GM12878 (cell line): ENCODE measurements at regions not wholly inside any gene's neighbourhood (a gene's known extent, or its start where the extent isn't known, plus 50 kb on each side); places are given as distances from the start of the nearest gene placed in this dataset.

ENCODE experiments used
- ATAC-seq: fragments of 200-7000 bp; cut with Tn5 transposase; 3 replicates; pipeline ENCODE4 v1.9.1; 2020; ENCODE audit warnings: mild to moderate bottlenecking, moderate library complexity
- BruUV-seq: library from RNA; stranded (reverse); fragments of 400-500 nt; replicated peaks from 2 replicates; lab custom pipeline; 2021; lab: Mats Ljungman, UMichigan
- CTCF ChIA-PET: fragments of 300-600 bp; sonication (Branson Sonifier 250); formaldehyde crosslinking; extraction: SDS; loops from one replicate; lab custom pipeline; 2021; ENCODE audit warnings: inconsistent platforms; lab: Yijun Ruan, JAX
- POLR2A ChIA-PET: fragments of 350-600 bp; formaldehyde crosslinking; extraction: SDS; loops from one replicate; lab custom pipeline; 2021; ENCODE audit warnings: inconsistent platforms; lab: Charles Lee
- RAD21 ChIA-PET: fragments of 300-600 bp; sonication (Branson Sonifier 250); formaldehyde crosslinking; loops from one replicate; lab custom pipeline; 2023; ENCODE audit warnings: antibody characterized with exemption; ENCODE audit not compliant: unreplicated experiment; lab: Charles Lee
- SMC1A ChIA-PET: fragments of 300-600 bp; sonication (Branson Sonifier 250); formaldehyde crosslinking; loops from one replicate; lab custom pipeline; 2023; ENCODE audit not compliant: unreplicated experiment, uncharacterized antibody; lab: Charles Lee
- DNase-seq: peaks from one replicate; pipeline ENCODE4 v3.0.0-alpha.2; 2011; ENCODE audit warnings: low read depth, low spot score
- FAIRE-seq: peaks from 3 replicates; lab custom pipeline; 2011; peaks lifted over from hg19 to GRCh38; lab: Jason Lieb, UNC
- H2AFZ ChIP-seq: 2 replicates; pipeline ENCODE4 v1.6.0; 2011; ENCODE audit warnings: low read depth, low read length, control low read depth; ENCODE audit not compliant: control insufficient read depth
- H3K27ac ChIP-seq: 2 replicates; pipeline ENCODE4 v1.5.1; 2011; ENCODE audit warnings: control low read depth; ENCODE audit not compliant: control insufficient read depth, insufficient read depth
- H3K27me3 ChIP-seq, 2 experiments: replicated peaks in 1 of 2; 2 replicates each; pipeline versions ENCODE4 v1.6.0 to v1.6.1; 2011; ENCODE audit warnings: low read length in 1 of 2; ENCODE audit not compliant: control insufficient read depth in 2 of 2, insufficient read depth in 2 of 2
- H3K36me3 ChIP-seq, 2 experiments: 2 replicates each; pipeline ENCODE4 v1.5.1; 2011; ENCODE audit warnings: low read length in 1 of 2; ENCODE audit not compliant: control insufficient read depth in 2 of 2, insufficient read depth in 2 of 2
- H3K4me1 ChIP-seq: 2 replicates; pipeline ENCODE4 v1.6.1; 2011; ENCODE audit warnings: mild to moderate bottlenecking, low read length, moderate library complexity, mixed read lengths; ENCODE audit not compliant: control insufficient read depth, insufficient read depth
- H3K4me2 ChIP-seq: 2 replicates; pipeline ENCODE4 v1.6.0; 2011; ENCODE audit warnings: control low read depth; ENCODE audit not compliant: control insufficient read depth, insufficient read depth
- H3K4me3 ChIP-seq: fragments of 200-600 bp; sonication (generic); 2 replicates; pipeline ENCODE4 v1.5.1; 2016
- H3K79me2 ChIP-seq: 2 replicates; pipeline ENCODE4 v1.6.0; 2011; ENCODE audit warnings: low read length; ENCODE audit not compliant: control insufficient read depth, insufficient read depth
- H3K9ac ChIP-seq: 2 replicates; pipeline ENCODE4 v1.8.0; 2011; ENCODE audit warnings: low read length, control low read depth, mixed read lengths; ENCODE audit not compliant: control insufficient read depth, insufficient read depth
- H3K9me3 ChIP-seq: replicated peaks from 3 replicates; pipeline ENCODE4 v1.5.1; 2011; ENCODE audit warnings: mild to moderate bottlenecking, low read length; ENCODE audit not compliant: control insufficient read depth, insufficient read depth
- H4K20me1 ChIP-seq: 2 replicates; pipeline ENCODE4 v1.6.0; 2011; ENCODE audit not compliant: control insufficient read depth, insufficient read depth
- EZH2 ChIP-seq: IDR thresholded peaks from 2 replicates; pipeline ENCODE4 v1.6.1; 2012; ENCODE audit warnings: low read depth, mild to moderate bottlenecking, control low read depth, inconsistent platforms, low read length, borderline replicate concordance; ENCODE audit not compliant: control insufficient read depth
- HCFC1 ChIP-seq: fragments of 150-350 bp; IDR thresholded peaks from 2 replicates; pipeline ENCODE4 v1.6.1; 2014; ENCODE audit warnings: low read length
- HDAC6 ChIP-seq: fragments of 200-600 bp; sonication (generic); IDR thresholded peaks from one replicate; pipeline ENCODE4 v1.8.0; 2017; ENCODE audit warnings: antibody characterized with exemption; ENCODE audit not compliant: unreplicated experiment
- IRF5 ChIP-seq: fragments of 450-650 bp; IDR thresholded peaks from 2 replicates; pipeline ENCODE4 v1.6.1; 2017; ENCODE audit warnings: borderline replicate concordance
- MTA2 ChIP-seq: fragments of 450-650 bp; IDR thresholded peaks from 2 replicates; pipeline ENCODE4 v1.6.1; 2016; ENCODE audit warnings: low read depth, mild to moderate bottlenecking, moderate library complexity
- MTA3 ChIP-seq: IDR thresholded peaks from 2 replicates; pipeline ENCODE4 v1.6.1; 2012; ENCODE audit warnings: low read length, inconsistent platforms, borderline replicate concordance
- MXI1 ChIP-seq: fragments of 150-350 bp; IDR thresholded peaks from 2 replicates; pipeline ENCODE4 v1.6.1; 2011; ENCODE audit warnings: low read depth, mild to moderate bottlenecking, inconsistent platforms, low read length, improper control_type of control experiment
- NR2F1 ChIP-seq: fragments of 450-650 bp; conservative IDR thresholded peaks from 2 replicates; pipeline ENCODE4 v1.6.1; 2017; ENCODE audit warnings: mild to moderate bottlenecking
- PAX5 ChIP-seq: IDR thresholded peaks from 2 replicates; pipeline ENCODE4 v1.6.1; 2011; ENCODE audit warnings: low read depth, low read length, borderline replicate concordance
- RAD51 ChIP-seq: fragments of 450-650 bp; IDR thresholded peaks from 2 replicates; pipeline ENCODE4 v1.6.1; 2016; ENCODE audit warnings: moderate library complexity, mild to moderate bottlenecking, inconsistent platforms
- WGBS: methylation state at CpG from one replicate; pipeline ENCODE4 v1.1.6; 2016; ENCODE audit warnings: low lambda C conversion rate; ENCODE audit not compliant: insufficient replicate concordance, insufficient coverage; ENCODE audit errors: missing lambda C conversion rate; 5-methylcytosine and 5-hydroxymethylcytosine counted together
- in situ Hi-C: fragments of 300-500 bp; cut with MboI; formaldehyde crosslinking; loops from 9 replicates; pipeline ENCODE4 v1.14.3; 2018; ENCODE audit warnings: mixed read lengths
- intact Hi-C: fragments of 100-400 bp; cut with micrococcal nuclease; formaldehyde crosslinking; loops from one replicate; pipeline ENCODE4 v1.14.2; 2022; ENCODE audit not compliant: unreplicated experiment

DNA sequence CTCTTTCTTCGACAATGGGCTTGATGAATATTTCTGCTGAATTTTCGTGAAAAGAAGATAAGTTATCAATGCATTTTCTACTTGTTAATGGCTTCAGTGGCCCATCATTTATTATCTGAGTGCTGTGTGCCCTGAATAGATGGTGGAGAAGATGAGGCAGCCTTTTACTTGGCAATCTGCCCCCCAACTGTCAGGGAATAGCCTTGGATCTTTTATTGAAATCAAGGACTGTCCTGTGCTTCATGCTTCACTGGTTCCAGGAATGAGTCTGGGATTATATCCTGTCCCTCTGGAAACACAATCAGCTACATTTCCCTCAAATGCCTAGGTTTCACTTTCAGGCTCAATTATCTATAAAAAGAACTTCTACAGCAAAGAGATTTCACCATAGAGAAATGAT is 75.9 kb upstream of the NXPH1 start:
- DNase-seq (no peak), ATAC-seq (no peak), FAIRE-seq (no peak)
- BruUV-seq: no TSS peak
- H3K4me1 ChIP-seq: no peaks in the 10 kb centered on the region
- intact Hi-C loops (no loop called here), in situ Hi-C loops (no loop called here)
- no peaks in the 10 kb centered on the region for H3K36me3 ChIP-seq
- H3K27ac ChIP-seq: no peak overlapping the region
- H3K9me3 ChIP-seq: no peaks in the 10 kb centered on the region
- H2AFZ ChIP-seq: no peak overlapping the region
- 0% methylated on average over 2 of the region's 2 CpGs for WGBS
- ChIA-PET CTCF (no interaction called here), SMC1A (no interaction called here), RAD21 (no interaction called here), POLR2A (no interaction called here)
- H3K4me2 ChIP-seq: no peak overlapping the region
- no peak for TF ChIP-seq MTA3
- TF ChIP-seq HCFC1: no peak
- no peak for TF ChIP-seq IRF5
- TF ChIP-seq PAX5: 0 out of 2 replicates have a peak, but pooled peaks have one; percentile 24
- TF ChIP-seq HDAC6: no peak
- no peak for TF ChIP-seq RAD51
- no peak overlapping the region for H3K9ac ChIP-seq
- no peaks in the 10 kb centered on the region for H3K79me2 ChIP-seq
- no peaks in the 10 kb centered on the region for H3K27me3 ChIP-seq
- no peak overlapping the region for H3K4me3 ChIP-seq
- no peaks in the 10 kb centered on the region for H4K20me1 ChIP-seq

GRCh38 chr7:8360564-8361153 is 72.8 kb upstream of the NXPH1 start:
- ATAC-seq: peak; percentile 64
- CTCF ChIA-PET: interaction anchor here (0.9 to 1.3 kb wide), 2 partner anchors 9 to 11 kb away, joined by 3 to 4 read pairs; no protein-coding TSS in a partner anchor
- H3K36me3 ChIP-seq: no peaks in the 10 kb centered on the region

More at GRCh38 chr7:8360564-8361153, 72.8 kb upstream of the NXPH1 start:
- H3K4me3 ChIP-seq: no peak overlapping the region
- H3K9me3 ChIP-seq: no peaks in the 10 kb centered on the region
- BruUV-seq: no TSS peak
- FAIRE-seq: no peak
- H2AFZ ChIP-seq: no peak overlapping the region
- ChIA-PET POLR2A (interaction anchor here (0.5 kb wide), 1 partner anchor 24 kb away, joined by 4 read pairs; no protein-coding TSS in a partner anchor), SMC1A (interaction anchor here (0.7 to 1.9 kb wide), 5 partner anchors 11 to 327 kb away, joined by 3 to 6 read pairs (median 5); no protein-coding TSS in a partner anchor), RAD21 (no interaction called here)
- intact Hi-C loops (no loop called here), in situ Hi-C loops (no loop called here)
- DNase-seq: no peak
- 0% methylated on average over 1 of the region's 1 CpG for WGBS
- H3K27me3 ChIP-seq: no peaks in the 10 kb centered on the region
- H3K4me2 ChIP-seq: no peak overlapping the region
- H3K27ac ChIP-seq: no peak overlapping the region
- no peak overlapping the region for H3K9ac ChIP-seq
- TF ChIP-seq MXI1 (no peak), NR2F1 (0 out of 2 replicates have a peak, but pooled peaks have one; percentile 17), EZH2 (no peak), MTA2 (peak; percentile 54; the same call in 1 of the 2 replicates)
- H3K4me1 ChIP-seq: no peaks in the 10 kb centered on the region
- no peaks in the 10 kb centered on the region for H4K20me1 ChIP-seq
- H3K79me2 ChIP-seq: no peaks in the 10 kb centered on the region
